Stimulated activated CD4-positive, alpha-beta T cell treated with anti-CD3 and anti-CD28 coated beads, Interleukin-2, amount 100 ng/mL, for 4 hours (primary cell): ENCODE measurements at regions not wholly inside any gene's neighbourhood (a gene's known extent, or its start where the extent isn't known, plus 50 kb on each side); places are given as distances from the start of the nearest gene placed in this dataset.
"Not testable (repeated sequence)": the region's sequence is repeated elsewhere in the genome, so short reads cannot be mapped to it uniquely, and the experiment has no call there.

Experiments used
- DNase-seq: peaks from one replicate; pipeline ENCODE4 v3.0.0-alpha.2; 2020; ENCODE audit warnings: low read depth

DNA sequence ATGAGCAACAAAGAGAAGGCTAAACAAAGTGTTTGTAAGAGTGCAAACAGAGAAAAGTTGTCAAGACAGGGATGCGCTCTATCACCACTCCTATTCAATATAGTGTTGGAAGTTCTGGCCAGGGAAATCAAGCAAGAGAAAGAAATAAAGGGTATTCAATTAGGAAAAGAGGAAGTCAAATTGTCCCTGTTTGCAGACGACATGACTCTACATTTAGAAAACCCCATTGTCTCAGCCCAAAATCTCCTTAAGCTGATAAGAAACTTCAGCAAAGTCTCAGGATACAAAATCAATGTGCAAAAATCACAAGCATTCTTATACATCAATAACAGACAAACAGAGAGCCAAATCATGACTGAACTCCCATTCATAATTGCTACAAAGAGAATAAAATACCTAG is 143.4 kb upstream of the POGK start:
- not testable (repeated sequence) for DNase-seq

DNA sequence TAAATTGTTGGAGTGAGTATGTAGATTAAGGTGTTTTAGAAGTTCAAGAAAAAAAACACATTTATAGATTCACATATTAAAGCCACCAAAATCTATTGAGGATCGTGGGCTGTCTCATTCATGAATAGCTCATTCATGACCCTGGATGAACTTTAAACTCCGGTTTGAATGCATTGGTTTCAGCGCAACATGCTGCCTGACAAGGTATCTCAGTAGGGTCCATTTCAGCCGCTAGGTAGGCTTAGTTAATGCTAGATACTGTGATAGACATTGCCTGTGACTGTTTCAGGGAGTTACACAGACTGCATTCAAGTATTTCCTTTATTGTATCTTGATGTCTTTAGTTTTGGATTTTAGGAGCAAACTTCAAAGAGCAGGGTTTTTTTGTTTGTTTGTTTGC is 140.5 kb upstream of the POGK start:
- DNase-seq: no peak

DNA sequence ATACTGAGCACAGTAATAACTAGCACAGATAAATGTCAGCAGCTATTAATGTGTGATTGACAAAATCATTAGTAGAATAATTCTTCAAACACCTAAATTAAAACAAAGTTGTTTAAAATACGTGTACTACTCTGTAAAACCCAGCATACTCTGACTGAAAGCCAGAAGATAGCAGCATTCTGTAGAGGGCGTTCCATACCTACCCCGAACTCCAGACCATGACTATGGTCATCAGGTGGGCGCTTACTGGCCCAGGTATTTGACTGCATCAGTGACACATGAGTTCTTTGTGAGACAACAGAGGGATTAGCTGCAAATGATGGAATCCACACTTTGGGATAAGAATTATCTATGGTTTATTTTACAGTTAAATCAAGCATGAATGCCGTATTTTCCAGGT is 139.7 kb upstream of the POGK start:
- DNase-seq: no peak

DNA sequence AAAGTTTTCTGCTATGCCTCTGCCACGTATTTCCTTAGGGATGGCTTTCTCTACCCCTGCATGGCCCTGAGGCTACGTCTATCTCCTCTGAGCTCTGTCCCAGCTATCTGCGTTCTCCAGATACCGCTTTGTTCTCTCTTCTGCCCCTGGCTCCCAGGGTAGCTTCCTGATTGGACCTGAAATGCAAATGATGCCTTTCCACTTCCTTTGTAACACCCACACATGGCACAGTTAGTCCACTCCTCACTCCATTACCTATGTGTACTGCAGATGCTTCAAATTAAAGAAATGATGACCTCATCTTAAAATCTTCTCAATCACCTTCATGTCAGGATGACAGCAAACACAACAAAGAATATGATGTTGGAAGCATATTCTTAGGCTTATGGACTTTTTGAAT is 138.6 kb upstream of the POGK start:
- no peak for DNase-seq

DNA sequence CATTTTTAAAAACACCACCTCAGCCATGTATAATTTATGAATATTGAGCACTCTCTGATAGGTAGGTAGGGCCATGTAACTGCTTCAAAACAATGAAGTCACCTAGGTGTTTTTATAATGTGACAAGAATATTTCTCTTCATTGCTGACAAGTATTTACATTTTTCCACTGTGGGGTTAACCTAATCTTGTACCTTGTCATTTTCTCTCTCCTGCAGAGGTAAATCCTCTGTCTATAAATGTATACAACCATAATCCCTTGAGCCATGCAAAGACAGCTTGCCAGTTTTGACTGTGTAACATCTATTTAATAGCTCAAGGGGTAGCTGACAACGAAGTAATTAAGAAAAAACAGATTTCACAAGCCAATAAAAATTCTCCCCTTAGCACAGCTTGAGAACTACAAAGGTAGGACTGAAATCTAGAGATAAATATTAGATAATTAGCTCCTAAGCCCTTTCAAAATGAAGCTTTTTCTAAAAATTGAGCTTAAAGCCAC is 137.6 kb upstream of the POGK start:
- no peak for DNase-seq

DNA sequence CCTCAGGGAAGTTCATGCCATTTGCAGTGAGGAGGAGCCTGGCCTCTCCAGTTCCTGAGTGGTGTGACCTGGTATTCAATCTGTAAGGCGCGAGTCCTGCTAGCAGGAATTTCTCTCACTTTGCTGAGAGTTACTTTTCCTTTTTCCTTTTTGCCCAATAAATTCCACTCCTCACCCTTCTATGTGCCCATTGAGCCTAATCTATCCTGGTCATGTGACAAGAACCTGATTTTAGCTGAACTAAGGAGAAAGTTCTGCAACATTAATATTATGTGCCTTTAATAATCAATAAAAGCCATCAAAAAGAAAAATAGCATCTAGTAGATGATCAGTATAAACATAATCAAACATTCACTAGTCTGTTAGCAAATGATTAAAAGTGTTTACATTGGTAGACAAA is 136.1 kb upstream of the POGK start:
- no peak for DNase-seq

DNA sequence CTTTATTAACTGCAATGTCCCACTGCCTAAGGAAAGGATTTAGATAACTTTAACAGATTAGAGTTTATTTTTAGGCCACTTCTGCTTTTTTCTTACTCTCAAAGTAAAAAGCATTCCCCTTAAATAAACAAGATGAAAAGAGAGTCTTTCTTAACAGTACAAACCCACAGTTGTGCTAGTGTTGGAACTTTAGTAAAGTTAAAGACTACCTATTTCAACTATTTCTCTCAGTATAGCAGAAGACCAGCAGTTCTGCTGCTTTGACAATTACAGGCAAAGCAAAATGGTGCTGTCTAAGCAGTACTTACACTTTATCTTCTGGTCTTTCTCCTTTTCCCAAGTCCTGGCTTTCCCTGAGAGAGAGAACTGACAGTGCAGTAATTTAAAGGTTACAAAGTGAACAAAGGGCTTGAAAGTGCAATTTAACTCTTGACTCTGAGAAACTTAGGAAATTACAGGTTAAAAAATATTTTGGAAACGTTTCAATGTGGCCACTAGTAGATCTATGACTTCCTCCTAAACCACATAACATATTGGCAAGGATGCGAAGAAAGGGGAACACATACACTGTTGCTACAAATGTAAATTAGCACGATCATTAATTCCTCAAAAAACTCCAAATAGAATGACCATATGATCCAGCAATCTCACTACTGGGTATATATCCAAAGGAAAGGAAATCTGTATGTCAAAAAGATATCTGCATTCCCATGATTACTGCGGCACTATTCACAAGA is 135.4 kb upstream of the POGK start:
- no peak for DNase-seq

DNA sequence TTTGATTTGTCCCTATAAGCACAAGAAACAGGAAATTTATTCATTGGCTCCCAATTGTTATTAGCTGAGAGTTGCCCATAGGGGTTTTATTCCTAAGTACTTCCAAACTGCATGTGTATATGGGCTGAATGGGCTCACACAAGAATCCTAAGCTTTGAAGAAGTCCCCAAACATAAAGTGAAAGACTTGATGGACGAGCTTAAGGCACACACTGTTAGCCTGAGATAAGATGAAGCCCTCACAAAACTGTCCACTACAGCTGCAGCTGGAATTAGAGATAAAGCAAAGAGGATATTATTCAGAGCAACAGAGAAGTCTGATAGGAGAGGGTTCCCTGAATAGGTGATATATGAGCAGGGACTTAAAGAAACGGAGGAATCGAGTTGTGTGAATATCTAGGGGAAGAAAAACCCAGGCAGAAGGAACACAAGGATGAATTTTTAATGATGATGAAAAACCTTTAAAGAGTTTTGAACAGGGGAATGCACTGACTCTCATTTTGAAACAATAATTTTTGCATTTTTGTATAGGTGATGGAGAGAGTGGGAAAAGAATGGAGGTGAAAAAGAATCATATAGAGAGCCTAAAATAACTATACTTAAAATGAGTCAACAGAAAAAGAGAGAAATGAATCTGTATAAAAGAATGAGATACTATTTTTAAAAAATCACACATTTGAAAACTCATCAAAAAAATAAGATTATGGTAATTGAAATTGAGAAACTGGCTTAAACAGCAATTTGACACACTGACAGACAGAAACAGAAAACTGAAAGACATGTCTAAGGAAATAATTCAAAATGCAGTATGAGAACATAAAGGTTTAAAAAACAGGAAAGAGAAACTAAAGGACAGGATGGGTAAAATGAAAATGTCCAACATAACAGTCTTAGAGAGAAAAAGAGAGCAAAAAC is 133.6 kb upstream of the POGK start:
- DNase-seq: no peak

DNA sequence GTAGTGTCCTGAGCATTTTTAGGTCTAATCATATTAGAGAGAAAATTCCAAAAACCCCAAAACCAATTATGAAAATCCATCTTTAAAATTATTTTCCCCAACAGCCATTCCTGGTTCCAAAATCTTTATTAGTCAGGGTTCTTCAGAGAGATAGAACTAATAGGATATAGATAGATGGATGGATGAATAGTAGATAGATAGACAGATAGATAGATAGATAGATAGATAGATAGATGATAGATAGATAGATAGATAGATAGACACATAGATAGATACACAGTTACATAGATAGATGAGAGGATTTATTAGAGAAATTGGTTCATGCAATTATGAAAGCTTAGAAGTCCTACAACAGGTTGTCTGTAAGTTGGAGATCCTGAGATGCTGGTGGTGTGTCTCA is 122.7 kb upstream of the POGK start:
- no peak for DNase-seq

DNA sequence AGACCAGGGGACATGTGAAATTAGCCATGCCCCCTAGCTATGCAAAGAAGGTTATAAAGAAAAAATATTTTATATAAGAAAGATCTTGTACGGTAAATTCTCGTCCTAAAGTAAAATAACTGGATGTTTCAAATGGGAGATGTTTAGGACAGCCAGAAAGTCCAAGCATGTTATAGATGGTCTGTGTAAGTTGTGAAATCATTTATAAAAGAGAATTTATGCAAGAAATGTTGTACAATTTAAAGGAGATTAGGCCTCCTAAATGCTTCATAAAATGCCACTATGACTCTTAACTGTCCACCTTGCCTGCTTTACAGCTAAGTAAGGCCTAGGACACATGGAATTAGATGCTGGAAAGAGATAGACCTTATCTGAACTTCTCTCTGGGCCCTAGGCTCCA is 118.1 kb upstream of the POGK start:
- DNase-seq: no peak

DNA sequence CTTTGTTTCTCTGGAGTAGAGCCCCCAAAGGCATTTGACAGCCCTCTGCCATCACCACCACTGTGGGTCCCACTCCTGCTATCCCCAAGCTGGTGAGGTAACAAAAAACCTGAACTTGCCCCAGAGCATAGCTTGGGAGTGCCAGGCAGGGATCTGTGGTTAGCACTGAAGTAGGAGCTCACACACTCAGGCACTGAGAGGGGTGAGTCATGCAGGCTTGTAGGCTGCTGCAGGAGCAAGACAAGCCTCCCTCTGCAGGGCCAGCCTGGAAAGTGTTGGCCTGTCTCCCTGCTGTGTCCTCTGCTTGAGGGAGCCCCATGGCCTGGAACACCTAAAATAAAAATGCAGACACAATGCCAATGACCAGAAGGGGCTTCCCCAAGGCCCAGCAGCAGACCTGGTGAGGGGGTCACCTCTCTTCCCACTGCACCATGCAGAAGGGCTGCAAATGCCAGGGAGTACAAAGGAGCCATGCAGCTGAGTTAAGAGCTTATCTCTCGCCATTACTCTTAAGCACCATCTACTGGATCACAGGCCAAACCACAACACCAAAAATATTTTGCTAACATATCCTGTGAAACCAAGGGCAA is 108.9 kb upstream of the POGK start:
- DNase-seq: no peak

DNA sequence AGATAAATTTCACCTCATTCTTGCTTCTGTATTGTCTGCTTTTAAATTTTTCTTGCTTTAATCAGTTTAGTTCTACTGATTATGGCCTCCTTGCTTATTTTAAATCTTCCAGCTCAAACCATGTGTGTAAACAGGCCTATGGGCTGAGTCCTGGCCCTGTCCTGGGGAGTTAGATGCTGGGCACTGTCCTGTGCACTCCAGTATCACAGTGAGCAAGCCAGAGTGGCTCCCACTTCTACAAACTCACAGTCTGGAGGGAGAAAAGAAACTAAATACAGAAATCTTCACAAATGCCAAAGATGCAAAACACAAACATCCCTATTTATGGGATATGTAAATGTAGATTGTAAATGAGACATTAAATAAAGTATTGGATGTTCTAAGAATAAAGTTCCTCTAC is 101.1 kb upstream of the POGK start:
- DNase-seq: no peak

DNA sequence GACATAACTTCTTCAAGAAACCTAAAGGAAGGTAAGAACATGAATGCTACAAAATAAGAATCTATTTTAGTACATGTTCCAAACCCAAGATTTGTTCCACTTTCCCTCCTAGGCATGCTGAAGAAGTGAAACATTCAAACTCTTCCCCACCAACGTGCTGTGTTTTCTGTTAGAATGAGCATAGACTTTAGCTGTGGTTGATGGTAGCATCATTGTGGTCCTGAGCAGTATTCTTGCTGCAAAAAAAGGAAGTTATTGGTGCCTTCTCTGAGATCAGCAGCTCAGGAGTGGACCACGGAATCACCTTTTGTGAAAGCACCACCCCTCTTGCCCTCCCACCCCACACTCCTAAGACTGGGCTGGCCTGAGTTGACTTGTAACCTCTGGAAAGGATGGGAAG is 100.4 kb upstream of the POGK start:
- DNase-seq: no peak

DNA sequence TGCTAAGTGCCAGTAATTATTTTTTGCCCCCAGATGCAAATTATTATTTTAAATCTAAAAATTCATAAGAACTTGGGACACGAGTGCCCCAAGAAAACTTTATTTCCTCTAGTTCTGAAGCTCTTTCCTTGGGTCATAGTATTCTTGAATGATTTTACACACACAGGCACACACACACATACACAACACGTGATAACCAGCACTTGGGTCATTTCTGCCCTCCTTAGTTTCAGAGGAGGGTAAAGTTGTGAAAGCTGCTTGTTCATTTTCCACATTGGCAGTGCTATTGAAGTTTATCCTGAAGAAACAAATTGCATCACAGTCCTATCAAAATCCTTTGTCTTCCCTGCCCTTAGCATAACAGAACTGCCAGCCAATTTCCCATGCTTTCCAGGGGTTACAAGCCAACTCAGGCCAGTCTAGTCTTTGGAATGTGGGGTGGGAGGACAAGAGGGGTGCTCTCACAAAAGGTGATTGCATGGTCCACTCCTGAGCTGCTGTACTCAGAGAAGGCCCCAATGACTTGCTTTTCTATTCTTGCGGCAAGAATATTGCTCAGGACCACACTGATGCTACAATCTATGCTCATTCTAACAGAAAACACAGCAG is 98.5 kb upstream of the POGK start:
- no peak for DNase-seq

DNA sequence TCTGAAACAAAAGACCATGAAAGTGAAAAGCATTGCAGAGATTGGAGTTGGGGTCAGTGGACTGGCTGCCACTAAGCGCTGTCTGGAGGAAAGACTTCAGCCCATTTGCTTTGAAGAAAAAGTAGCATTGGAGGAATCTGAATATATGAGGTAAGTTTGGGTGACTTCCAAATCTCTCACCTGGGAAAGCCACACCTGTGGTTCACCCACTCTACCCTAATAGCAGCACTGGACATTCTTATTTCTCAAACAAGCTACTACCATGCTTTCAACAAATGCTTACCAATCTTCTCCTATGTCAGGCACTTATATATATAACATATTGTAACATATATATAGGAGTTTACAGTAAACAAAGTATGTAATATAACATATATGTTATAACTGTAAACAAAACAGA is 76.0 kb upstream of the POGK start:
- DNase-seq: no peak

DNA sequence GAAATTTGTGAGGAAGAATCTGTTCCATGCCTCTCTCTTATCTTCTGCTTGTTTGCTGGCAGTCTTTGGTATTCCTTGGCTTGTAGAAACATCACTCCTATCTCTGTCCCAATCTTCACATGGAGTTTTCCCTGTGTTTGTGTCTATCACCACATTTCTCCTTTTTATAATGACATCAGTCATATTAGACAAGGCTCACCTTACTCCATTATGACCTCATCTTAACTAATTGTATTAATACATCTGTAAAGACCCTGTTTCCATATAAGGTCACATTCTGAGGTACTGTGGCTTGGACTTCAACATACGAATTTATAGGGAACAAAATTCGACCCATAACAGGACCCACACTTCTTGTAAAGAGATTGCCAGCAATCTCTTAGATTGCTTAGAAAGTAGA is 72.3 kb upstream of the POGK start:
- no peak for DNase-seq

DNA sequence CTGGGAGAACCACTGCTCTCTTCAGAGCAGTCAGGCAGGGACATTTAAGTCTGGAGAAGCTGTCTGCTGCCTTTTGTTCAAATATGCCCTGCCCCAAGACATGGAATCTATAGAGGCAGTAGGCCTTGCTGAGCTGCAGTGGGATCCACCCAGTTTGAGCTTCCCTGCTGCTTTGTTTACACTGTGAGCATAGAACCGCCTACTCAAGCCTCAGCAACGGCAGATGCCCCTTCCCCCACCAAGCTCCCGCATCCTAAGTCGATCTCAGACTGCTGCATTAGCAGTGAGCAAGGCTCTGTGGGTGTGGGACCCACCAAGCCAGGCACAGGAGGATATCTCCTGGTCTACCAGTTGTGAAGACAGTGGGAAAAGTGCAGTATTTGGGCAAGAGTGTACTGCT is 54.6 kb upstream of the POGK start:
- not testable (repeated sequence) for DNase-seq

DNA sequence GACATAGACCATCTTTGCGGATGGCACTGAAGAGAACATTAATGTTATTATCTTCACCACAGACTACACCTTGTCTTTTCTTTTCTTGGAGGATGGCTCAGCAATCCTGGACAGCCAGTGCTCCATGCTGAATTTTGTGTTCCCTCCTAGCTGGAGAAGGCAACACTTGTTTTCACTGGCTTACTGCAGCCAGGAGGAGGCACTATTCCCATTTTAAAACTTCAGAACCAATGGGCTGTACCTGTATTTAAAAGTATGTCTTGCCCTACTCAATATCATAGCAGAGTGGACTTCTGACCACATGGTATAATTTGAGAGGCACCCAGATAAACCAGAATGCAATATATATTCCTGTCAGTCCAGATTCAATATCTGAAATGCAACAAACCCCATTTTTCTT is 53.3 kb upstream of the POGK start:
- DNase-seq: no peak

DNA sequence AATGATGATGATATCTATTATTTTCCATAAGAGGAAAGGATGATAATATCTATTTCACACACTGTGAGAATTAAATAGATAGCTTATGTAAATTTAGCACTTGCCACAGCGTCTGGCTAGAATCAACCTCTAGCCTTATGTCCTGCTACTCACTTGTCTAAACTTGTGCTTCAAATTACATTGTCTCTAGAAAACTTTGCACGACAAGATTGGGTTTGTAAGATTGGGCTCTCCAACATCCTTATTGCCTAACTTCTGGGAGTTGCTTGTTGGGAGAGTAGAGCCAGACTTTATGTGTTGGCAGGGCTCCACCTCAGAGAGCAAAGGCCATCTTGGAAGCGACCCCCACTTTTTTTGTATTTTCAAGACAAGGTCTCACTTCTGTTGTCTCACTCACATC is 50.0 kb upstream of the POGK start:
- DNase-seq: no peak
